ENCODE measurements at regions not wholly inside any gene's neighbourhood (a gene's known extent, or its start where the extent isn't known, plus 50 kb on each side); places are given as distances from the start of the nearest gene placed in this dataset.

- TF ChIP-seq CTCF (IDR thresholded peaks at IDR 0.05; ENCODE audit: extremely low read depth, missing control alignments), result no peak
- no peak for DNase-seq (ENCODE audit: low spot score)
These were observed 383.6 kb upstream of the SMIM21 start for GRCh38 chr18:75810961-75811551.

- TF ChIP-seq CTCF (IDR thresholded peaks at IDR 0.05; ENCODE audit: extremely low read depth, missing control alignments), result no peak
- no peak for DNase-seq (ENCODE audit: low spot score)
These were observed 383.0 kb upstream of the SMIM21 start for GRCh38 chr18:75810516-75810915.

- no peak for TF ChIP-seq CTCF (IDR thresholded peaks at IDR 0.05; ENCODE audit: extremely low read depth, missing control alignments)
- no peak for DNase-seq (ENCODE audit: low spot score)
These were observed 382.4 kb upstream of the SMIM21 start for GRCh38 chr18:75809926-75810255.

GRCh38 chr18:75809151-75809925 lies 381.8 kb upstream of the SMIM21 start:
- no peak for TF ChIP-seq CTCF (IDR thresholded peaks at IDR 0.05; ENCODE audit: extremely low read depth, missing control alignments)
- DNase-seq (ENCODE audit: low spot score), result no peak

- no peak for TF ChIP-seq CTCF (IDR thresholded peaks at IDR 0.05; ENCODE audit: extremely low read depth, missing control alignments)
- no peak for DNase-seq (ENCODE audit: low spot score)
These were observed 377.8 kb upstream of the SMIM21 start for GRCh38 chr18:75805265-75805664.

- DNase-seq (ENCODE audit: low spot score), result no peak
- TF ChIP-seq CTCF (IDR thresholded peaks at IDR 0.05; ENCODE audit: extremely low read depth, missing control alignments), result no peak
These were observed 375.2 kb upstream of the SMIM21 start for GRCh38 chr18:75802681-75803080.

GRCh38 chr18:75801178-75801577 lies 373.7 kb upstream of the SMIM21 start:
- TF ChIP-seq CTCF (IDR thresholded peaks at IDR 0.05; ENCODE audit: extremely low read depth, missing control alignments), result no peak
- no peak for DNase-seq (ENCODE audit: low spot score)

Data from GM20000 (cell line).